K562 (cell line): ENCODE measurements at regions not wholly inside any gene's neighbourhood (a gene's known extent, or its start where the extent isn't known, plus 50 kb on each side); places are given as distances from the start of the nearest gene placed in this dataset.

Source experiments
- ATAC-seq: fragments of 200-7000 bp; cut with Tn5 transposase; 3 replicates; pipeline ENCODE4 v1.9.1; 2020; ENCODE audit warnings: moderate library complexity
- BruUV-seq: library from RNA; stranded (reverse); fragments of 400-500 nt; replicated peaks from 2 replicates; lab custom pipeline; 2021; lab: Mats Ljungman, UMichigan
- CTCF ChIA-PET: fragments of 300-600 bp; formaldehyde crosslinking; extraction: SDS; loops from one replicate; lab custom pipeline; 2021; ENCODE audit warnings: low intra/inter-chr PET ratio; lab: Yijun Ruan, JAX
- POLR2A ChIA-PET: fragments of 300-600, 350-650 bp; sonication (Branson Sonifier 250); formaldehyde crosslinking; extraction: SDS; loops from one replicate; lab custom pipeline; 2021; ENCODE audit warnings: antibody characterized with exemption, inconsistent platforms; lab: Yijun Ruan, JAX
- DNase-seq, 4 experiments: peaks; one replicate each; pipeline versions ENCODE4 v3.0.0 to v3.0.0-alpha.2; 2011 to 2018; ENCODE audit warnings: low spot score in 3 of 4, mixed read lengths in 3 of 4; ENCODE audit errors: extremely low read depth in 1 of 4
- FAIRE-seq: peaks from 2 replicates; lab custom pipeline; 2011; peaks lifted over from hg19 to GRCh38; lab: Jason Lieb, UNC
- H2AFZ ChIP-seq: 2 replicates; pipeline ENCODE4 v1.6.0; 2011; ENCODE audit warnings: low read depth, low read length, control low read depth, inconsistent platforms
- H3K27ac ChIP-seq: fragments of 200-600 bp; 3 replicates; pipeline ENCODE4 v1.8.0; 2011; ENCODE audit warnings: low read depth, mild to moderate bottlenecking, control low read depth, inconsistent platforms, low read length, moderate library complexity, mixed read lengths; ENCODE audit errors: extremely low read depth
- H3K27me3 ChIP-seq, 2 experiments: fragments of 300-600 bp in 1 of 2; 2 replicates in 1 of 2; 3 replicates in 1 of 2; pipeline versions ENCODE4 v1.6.0 to v1.8.0; 2011; ENCODE audit warnings: inconsistent platforms in 2 of 2, low read length in 2 of 2, mild to moderate bottlenecking in 1 of 2, mixed read lengths in 1 of 2, moderate library complexity in 1 of 2; ENCODE audit not compliant: control insufficient read depth in 2 of 2, insufficient read depth in 2 of 2
- H3K36me3 ChIP-seq: fragments of 300-600 bp; 3 replicates; pipeline ENCODE4 v1.8.0; 2011; ENCODE audit warnings: mild to moderate bottlenecking, low read length, inconsistent platforms; ENCODE audit not compliant: control insufficient read depth, insufficient read depth
- H3K4me1 ChIP-seq, 2 experiments: fragments of 200-600 bp in 1 of 2; replicated peaks in 1 of 2; 2 replicates in 1 of 2; 3 replicates in 1 of 2; pipeline versions ENCODE4 v1.5.1 to v1.8.0; 2011; ENCODE audit warnings: inconsistent platforms in 2 of 2, low read length in 2 of 2, mild to moderate bottlenecking in 1 of 2, mixed read lengths in 1 of 2, moderate library complexity in 1 of 2; ENCODE audit not compliant: control insufficient read depth in 2 of 2, insufficient read depth in 2 of 2
- H3K4me2 ChIP-seq: 2 replicates; pipeline ENCODE4 v1.6.1; 2011; ENCODE audit warnings: low read length, control low read depth, inconsistent platforms, mixed read lengths; ENCODE audit not compliant: insufficient read depth
- H3K4me3 ChIP-seq: fragments of 200-600 bp; sonication (generic), shearing (Covaris generic); 2 replicates; pipeline ENCODE4 v1.5.1; 2016; ENCODE audit warnings: control low read depth, inconsistent platforms
- H3K79me2 ChIP-seq: fragments of 200-600 bp; 3 replicates; pipeline ENCODE4 v1.8.0; 2011; ENCODE audit warnings: low read length, inconsistent platforms; ENCODE audit not compliant: control insufficient read depth, insufficient read depth
- H3K9ac ChIP-seq, 2 experiments: 2 replicates each; pipeline versions ENCODE4 v1.6.0 to v1.6.1; 2011; ENCODE audit warnings: low read depth in 2 of 2, low read length in 2 of 2, control low read depth in 1 of 2, inconsistent platforms in 1 of 2, mild to moderate bottlenecking in 1 of 2, mixed read lengths in 1 of 2; ENCODE audit not compliant: insufficient read depth in 1 of 2
- H3K9me1 ChIP-seq: one replicate; pipeline ENCODE4 v1.6.0; 2011; ENCODE audit warnings: inconsistent platforms, mild to moderate bottlenecking, low read length, moderate library complexity; ENCODE audit not compliant: control insufficient read depth, insufficient read depth
- H3K9me3 ChIP-seq: replicated peaks from 2 replicates; pipeline ENCODE4 v1.5.1; 2011; ENCODE audit warnings: low read depth, low read length, inconsistent platforms; ENCODE audit not compliant: control insufficient read depth, insufficient read depth
- H4K20me1 ChIP-seq: replicated peaks from 2 replicates; pipeline ENCODE4 v1.6.1; 2011; ENCODE audit warnings: low read length, inconsistent platforms, mixed read lengths; ENCODE audit not compliant: control insufficient read depth, insufficient read depth
- ATF6 ChIP-seq: sonication (generic); formaldehyde crosslinking; IDR thresholded peaks from 2 replicates; pipeline ENCODE4 v1.4.0; 2020; ENCODE audit warnings: mild to moderate bottlenecking, missing genetic modification reagents
- CREBBP ChIP-seq: IDR thresholded peaks from one replicate; pipeline ENCODE4 v1.6.1; 2012; ENCODE audit warnings: low read depth, mild to moderate bottlenecking, control low read depth, inconsistent platforms, low read length
- ETS2 ChIP-seq: IDR thresholded peaks from 2 replicates; pipeline ENCODE4 v1.6.1; 2016; ENCODE audit warnings: borderline replicate concordance, missing genetic modification characterization, mild to moderate bottlenecking, moderate library complexity, missing compliant biosample characterization; ENCODE audit not compliant: poor library complexity, severe bottlenecking
- MIER1 ChIP-seq: fragments of 450-650 bp; IDR thresholded peaks from 2 replicates; pipeline ENCODE4 v1.6.1; 2016; ENCODE audit warnings: antibody characterized with exemption, mild to moderate bottlenecking, low read depth
- NEUROD1 ChIP-seq: fragments of 150-350 bp; IDR thresholded peaks from 2 replicates; pipeline ENCODE4 v1.6.1; 2014; ENCODE audit warnings: borderline replicate concordance, low read length, low read depth; ENCODE audit not compliant: partially characterized antibody
- RBM34 ChIP-seq: fragments of 200-400 bp; formaldehyde crosslinking; IDR thresholded peaks from 2 replicates; pipeline ENCODE4 v1.6.1; 2018; ENCODE audit warnings: low read length, borderline replicate concordance; ENCODE audit not compliant: insufficient read depth
- STAG1 ChIP-seq: sonication (generic); formaldehyde crosslinking; IDR thresholded peaks from 2 replicates; pipeline ENCODE4 v1.5.0; 2020; ENCODE audit warnings: missing genetic modification reagents, borderline replicate concordance
- WHSC1 ChIP-seq: IDR thresholded peaks from one replicate; pipeline ENCODE4 v1.6.1; 2012; ENCODE audit warnings: low read length, control low read depth, inconsistent platforms
- ZNF311 ChIP-seq: fragments of 250-450 bp; sonication (Bioruptor Pico); IDR thresholded peaks from 2 replicates; pipeline ENCODE4 v1.4.0; 2020; ENCODE audit warnings: mild to moderate bottlenecking, moderate library complexity
- WGBS: fragments of 100-300 bp; shearing (Covaris generic); methylation state at CpG from one replicate; pipeline ENCODE4 v1.1.6; 2016; ENCODE audit warnings: low coverage, mixed read lengths; ENCODE audit not compliant: insufficient coverage; ENCODE audit errors: missing lambda C conversion rate; 5-methylcytosine and 5-hydroxymethylcytosine counted together
- in situ Hi-C: fragments of 300-500 bp; cut with MboI; formaldehyde crosslinking; loops from 4 replicates; pipeline ENCODE4 v1.15.0; 2018; ENCODE audit warnings: inconsistent platforms, mixed read lengths
- intact Hi-C: fragments of 100-400 bp; cut with micrococcal nuclease; formaldehyde crosslinking; loops from 2 replicates; pipeline ENCODE4 v1.14.2; 2022
- TF ChIP-seq, protein P1 (sequence below): IDR thresholded peaks from 2 replicates; pipeline ENCODE4 v1.6.1; 2012; ENCODE audit warnings: low read depth, low read length, improper control_type of control experiment, borderline replicate concordance
- TF ChIP-seq, protein P2 (sequence below): fragments of 450-650 bp; IDR thresholded peaks from 2 replicates; pipeline ENCODE4 v1.6.1; 2018; ENCODE audit warnings: mild to moderate bottlenecking, low read depth; ENCODE audit not compliant: partially characterized antibody
- TF ChIP-seq, protein P3 (sequence below): fragments of 450-650 bp; conservative IDR thresholded peaks from 2 replicates; pipeline ENCODE4 v1.6.1; 2016; ENCODE audit warnings: missing genetic modification characterization, low read depth, mild to moderate bottlenecking, control low read depth, missing compliant biosample characterization

DNA sequence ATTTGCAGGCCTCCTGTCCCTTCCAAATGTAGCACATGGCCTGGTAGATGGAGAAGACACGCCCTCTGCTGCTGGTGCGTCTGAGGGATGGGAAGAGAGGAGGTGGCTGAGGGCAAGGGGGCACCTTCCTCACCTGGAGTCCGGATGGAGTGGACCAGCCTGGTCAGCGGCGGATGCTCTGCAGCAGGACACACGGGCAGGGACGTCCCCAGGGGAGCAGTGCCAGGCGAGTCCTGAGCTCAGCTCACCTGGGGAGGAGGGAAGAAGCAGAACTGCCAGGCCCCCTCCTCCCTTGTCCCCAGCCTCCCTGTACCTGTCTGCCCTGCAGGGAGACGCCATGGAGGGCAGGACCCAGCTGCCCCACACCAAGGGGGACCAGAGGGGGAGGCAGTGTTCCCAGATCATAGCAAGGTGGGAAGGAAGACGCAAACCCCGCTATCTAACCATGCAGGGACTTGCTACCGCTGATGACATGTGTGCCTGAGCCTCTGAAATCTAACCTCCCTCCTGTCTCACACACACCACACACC is 1495.9 kb downstream of the BRD1 start (continued):
- TF ChIP-seq, protein P1, sequence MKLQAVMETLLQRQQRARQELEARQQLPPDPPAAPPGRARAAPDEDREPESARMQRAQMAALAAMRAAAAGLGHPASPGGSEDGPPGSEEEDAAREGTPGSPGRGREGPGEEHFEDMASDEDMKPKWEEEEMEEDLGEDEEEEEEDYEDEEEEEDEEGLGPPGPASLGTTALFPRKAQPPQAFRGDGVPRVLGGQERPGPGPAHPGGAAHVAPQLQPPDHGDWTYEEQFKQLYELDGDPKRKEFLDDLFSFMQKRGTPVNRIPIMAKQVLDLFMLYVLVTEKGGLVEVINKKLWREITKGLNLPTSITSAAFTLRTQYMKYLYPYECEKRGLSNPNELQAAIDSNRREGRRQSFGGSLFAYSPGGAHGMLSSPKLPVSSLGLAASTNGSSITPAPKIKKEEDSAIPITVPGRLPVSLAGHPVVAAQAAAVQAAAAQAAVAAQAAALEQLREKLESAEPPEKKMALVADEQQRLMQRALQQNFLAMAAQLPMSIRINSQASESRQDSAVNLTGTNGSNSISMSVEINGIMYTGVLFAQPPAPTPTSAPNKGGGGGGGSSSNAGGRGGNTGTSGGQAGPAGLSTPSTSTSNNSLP, result no peak

DNA sequence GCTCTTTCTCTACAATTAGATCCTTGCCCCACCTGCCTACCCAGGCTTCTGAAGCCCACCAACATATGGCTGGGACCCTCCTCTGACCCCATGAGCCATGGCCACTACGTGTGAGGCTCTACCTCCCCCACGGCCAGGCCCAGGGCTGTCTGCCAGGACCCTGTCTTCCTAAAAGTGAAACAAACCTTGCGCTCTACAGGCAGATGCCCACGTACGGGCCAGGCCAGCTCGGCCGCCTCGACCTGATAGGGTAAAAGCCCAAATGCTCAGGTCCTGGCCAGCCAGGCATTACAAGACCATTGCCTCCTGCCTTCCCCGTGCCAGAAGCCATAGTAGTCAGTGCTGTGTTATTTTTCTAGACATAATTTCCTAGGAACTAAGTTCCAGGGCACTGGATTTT is 1496.4 kb downstream of the BRD1 start:
- WGBS, result 0% methylated on average over 5 of the region's 9 CpGs
- Histone ChIP-seq H3K27ac (no peak overlapping the region), H3K9ac (no peak overlapping the region), H3K4me3 (no peak overlapping the region), H3K27me3 (no peaks in the 10 kb centered on the region; a peak in 1 of 5 replicates), H3K4me1 (no peaks in the 10 kb centered on the region), H3K9me1 (no peaks in the 10 kb centered on the region), H4K20me1 (no peaks in the 10 kb centered on the region; the same call in 1 of the 2 replicates), H3K36me3 (no peaks in the 10 kb centered on the region), H3K9me3 (no peaks in the 10 kb centered on the region), H2AFZ (no peak overlapping the region), H3K79me2 (no peaks in the 10 kb centered on the region), H3K4me2 (no peak overlapping the region)
- ATAC-seq (no peak), FAIRE-seq (no peak), DNase-seq (no peak)
- intact Hi-C loops (no loop called here), in situ Hi-C loops (no loop called here)
- ChIA-PET CTCF (no interaction called here), POLR2A (interaction anchor here (0.6 kb wide), 1 partner anchor 19 kb away, joined by 3 read pairs; no protein-coding TSS in a partner anchor)
- no TSS peak for BruUV-seq
- TF ChIP-seq NEUROD1 (no peak), MIER1 (no peak), WHSC1 (no peak), CREBBP (no peak), ZNF311 (CRISPR knock-in tag) (no peak), RBM34 (no peak), ATF6 (CRISPR knock-in tag) (no peak), STAG1 (CRISPR knock-in tag) (no peak), ETS2 (tag) (no peak)
- TF ChIP-seq, protein P2, sequence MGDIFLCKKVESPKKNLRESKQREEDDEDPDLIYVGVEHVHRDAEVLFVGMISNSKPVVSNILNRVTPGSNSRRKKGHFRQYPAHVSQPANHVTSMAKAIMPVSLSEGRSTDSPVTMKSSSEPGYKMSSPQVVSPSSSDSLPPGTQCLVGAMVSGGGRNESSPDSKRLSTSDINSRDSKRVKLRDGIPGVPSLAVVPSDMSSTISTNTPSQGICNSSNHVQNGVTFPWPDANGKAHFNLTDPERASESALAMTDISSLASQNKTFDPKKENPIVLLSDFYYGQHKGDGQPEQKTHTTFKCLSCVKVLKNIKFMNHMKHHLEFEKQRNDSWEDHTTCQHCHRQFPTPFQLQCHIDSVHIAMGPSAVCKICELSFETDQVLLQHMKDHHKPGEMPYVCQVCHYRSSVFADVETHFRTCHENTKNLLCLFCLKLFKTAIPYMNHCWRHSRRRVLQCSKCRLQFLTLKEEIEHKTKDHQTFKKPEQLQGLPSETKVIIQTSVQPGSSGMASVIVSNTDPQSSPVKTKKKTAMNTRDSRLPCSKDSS, result no peak
- TF ChIP-seq, protein P3, sequence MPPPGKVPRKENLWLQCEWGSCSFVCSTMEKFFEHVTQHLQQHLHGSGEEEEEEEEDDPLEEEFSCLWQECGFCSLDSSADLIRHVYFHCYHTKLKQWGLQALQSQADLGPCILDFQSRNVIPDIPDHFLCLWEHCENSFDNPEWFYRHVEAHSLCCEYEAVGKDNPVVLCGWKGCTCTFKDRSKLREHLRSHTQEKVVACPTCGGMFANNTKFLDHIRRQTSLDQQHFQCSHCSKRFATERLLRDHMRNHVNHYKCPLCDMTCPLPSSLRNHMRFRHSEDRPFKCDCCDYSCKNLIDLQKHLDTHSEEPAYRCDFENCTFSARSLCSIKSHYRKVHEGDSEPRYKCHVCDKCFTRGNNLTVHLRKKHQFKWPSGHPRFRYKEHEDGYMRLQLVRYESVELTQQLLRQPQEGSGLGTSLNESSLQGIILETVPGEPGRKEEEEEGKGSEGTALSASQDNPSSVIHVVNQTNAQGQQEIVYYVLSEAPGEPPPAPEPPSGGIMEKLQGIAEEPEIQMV (tag), result no peak
